Stimulated activated naive CD4-positive, alpha-beta T cell treated with Interleukin-2 at 50 U/mL for 16 hours (primary cell): ENCODE measurements at regions not wholly inside any gene's neighbourhood (a gene's known extent, or its start where the extent isn't known, plus 50 kb on each side); places are given as distances from the start of the nearest gene placed in this dataset.
"Not testable (repeated sequence)": the region's sequence is repeated elsewhere in the genome, so short reads cannot be mapped to it uniquely, and the experiment has no call there.

Source experiments
- DNase-seq: peaks from one replicate; lab custom pipeline; 2025; lab: John Stamatoyannopoulos, UW

- DNase-seq, result no peak
Observed at GRCh38 chr11:80778432-80778831, 1337.6 kb upstream of the TENM4 start.

- no peak for DNase-seq
Observed at GRCh38 chr11:80773919-80774318, 1333.1 kb upstream of the TENM4 start.

- no peak for DNase-seq
Observed at GRCh38 chr11:80771017-80771416, 1330.2 kb upstream of the TENM4 start.

DNA sequence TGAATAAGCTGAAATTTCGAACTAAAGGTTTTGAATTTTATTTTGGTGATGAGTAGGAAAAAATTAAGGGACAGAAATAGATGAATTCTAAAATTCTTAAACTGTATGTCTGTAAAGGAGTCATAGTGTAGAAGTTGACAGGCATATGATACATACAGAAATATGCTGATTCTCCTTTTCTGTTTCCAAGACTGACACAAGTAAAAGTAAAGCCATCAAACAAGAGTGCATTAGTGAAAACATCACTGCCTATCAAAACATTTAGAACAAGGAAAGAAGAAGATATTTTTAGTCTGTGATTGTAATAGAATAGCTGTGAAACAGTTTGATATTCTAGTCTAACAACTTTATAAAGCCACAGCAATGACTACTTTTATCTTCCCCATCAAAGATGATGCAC is 1318.0 kb upstream of the TENM4 start:
- no peak for DNase-seq

DNA sequence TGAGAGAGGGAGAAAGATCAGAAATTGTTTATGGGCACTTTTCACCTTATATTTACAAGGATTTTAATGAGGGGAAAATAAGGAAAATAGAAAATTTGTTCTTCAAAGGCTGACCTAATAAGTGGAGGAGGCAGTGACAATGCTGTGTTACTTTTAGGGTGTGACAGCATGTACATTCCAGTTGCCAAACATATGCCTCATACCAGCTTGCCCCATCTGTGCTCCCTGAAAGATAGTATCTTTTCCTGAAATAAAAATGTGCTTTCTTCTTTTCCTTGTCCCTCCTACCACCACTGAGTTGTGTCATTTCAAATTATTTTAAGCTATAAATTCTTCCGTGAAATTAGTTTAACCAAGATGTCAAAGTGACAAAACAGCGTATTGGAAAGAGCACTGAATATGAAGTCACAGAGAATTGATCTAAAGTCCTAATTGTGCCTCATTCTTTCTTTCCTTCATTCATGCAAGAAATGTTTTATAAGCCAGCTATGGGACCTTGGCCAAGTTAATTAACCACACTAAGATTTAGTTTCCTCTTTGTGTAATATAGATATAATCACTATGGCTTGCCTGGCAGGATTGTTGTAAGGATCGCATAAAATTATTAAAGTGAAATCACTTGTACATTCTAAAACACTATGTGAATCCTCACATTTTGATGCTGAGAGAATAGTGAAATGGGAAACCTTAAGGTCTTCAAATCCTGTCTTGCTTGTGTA is 1307.5 kb upstream of the TENM4 start:
- no peak for DNase-seq

DNA sequence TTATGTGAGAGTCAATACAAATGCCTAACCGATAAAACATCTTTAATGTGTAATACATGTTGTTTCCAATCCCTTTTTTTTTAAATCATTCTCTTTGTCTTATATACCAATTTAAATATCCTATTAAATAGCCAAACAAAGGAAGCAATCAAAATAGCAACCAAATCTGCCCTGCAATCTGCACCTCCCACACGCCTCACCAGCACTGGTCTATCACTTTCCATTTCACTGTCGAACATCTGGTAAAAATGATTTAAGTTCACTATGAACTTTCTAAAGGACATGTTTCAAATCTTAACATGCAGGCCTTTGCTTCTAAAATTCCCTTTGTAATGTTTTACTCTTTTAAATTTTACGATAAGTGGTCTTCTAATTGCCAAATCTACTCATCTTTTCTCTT is 1305.5 kb upstream of the TENM4 start:
- no peak for DNase-seq

GRCh38 chr11:80745416-80745815 is 1304.6 kb upstream of the TENM4 start:
- no peak for DNase-seq

DNA sequence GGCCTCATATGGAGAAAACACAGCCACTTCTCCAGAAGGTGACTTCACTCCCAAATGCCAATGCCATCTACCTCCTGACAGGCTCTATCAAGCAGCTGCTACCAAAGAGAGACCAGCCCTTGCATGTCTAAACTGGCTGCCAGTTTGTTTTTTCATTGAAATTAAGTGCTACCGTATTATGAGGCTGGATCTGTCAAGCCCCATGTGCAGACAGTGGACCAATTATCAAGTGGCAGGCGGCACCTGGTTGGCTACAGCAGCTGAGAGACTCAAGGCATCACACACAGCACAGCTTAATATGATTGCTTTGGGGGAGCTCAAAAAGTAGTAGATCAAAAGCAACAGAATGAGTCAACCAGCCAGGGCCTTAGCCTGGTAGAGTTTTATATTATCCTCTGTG is 1293.0 kb upstream of the TENM4 start:
- DNase-seq, result no peak

- no peak for DNase-seq
Observed at GRCh38 chr11:80733361-80733760, 1292.5 kb upstream of the TENM4 start.

DNA sequence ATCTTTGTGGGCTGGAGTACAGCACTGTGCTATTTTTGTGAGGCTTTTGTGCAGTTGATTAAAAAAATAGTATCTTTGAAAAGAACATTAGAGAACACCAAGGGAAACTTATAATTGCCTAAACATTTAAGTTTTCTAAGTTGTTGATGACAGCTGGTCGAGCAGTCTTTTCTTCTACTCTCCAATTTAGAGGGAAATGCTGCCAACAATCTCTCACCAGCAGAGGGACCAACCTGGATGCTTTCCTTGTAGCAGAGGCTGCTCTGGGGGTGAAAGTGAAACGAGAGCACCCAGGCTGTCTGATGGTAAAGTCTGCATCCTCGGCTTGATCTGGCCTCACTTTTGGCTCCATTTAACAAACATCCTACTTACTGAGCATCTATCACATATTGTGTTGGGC is 1286.5 kb upstream of the TENM4 start:
- DNase-seq, result no peak

GRCh38 chr11:80726236-80726635 is 1285.4 kb upstream of the TENM4 start:
- DNase-seq, result no peak

- no peak for DNase-seq
Observed at GRCh38 chr11:80724366-80724765, 1283.5 kb upstream of the TENM4 start.

GRCh38 chr11:80722629-80723028 is 1281.8 kb upstream of the TENM4 start:
- DNase-seq, result no peak

- DNase-seq, result no peak
Observed at GRCh38 chr11:80720295-80720694, 1279.5 kb upstream of the TENM4 start.

- no peak for DNase-seq
Observed at GRCh38 chr11:80719292-80719646, 1278.4 kb upstream of the TENM4 start.

DNA sequence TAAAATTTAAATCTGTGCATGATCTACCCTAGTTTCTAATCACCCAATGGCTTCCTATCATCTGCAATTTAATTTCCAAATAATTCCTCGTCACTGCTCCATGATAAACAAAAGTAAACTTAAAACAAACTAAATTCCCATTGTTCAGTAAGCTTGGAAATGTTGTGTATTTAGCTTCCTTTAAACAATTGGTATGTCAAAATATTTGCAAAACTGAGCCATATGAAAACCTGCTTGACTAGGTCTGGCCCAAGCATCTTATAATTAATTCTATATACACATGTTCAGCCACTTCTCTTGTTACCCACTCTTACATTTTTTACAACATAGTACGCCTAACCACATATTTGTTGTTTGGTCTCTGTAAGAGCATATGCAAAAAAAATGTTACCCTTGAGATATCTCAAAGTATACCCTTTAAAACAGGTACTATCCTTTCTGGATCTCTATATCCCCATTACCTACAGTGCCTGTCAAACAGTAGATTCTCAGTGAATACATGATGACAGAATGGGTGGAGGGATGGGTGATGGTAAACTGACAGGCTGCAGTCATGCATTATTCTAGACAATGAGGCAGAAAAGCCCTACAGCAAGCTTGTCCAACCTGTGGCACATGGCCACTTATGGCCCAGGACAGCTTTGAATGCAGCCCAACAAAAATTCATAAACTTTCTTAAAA is 1277.9 kb upstream of the TENM4 start:
- DNase-seq, result no peak

GRCh38 chr11:80702264-80702663 is 1261.4 kb upstream of the TENM4 start:
- no peak for DNase-seq

DNA sequence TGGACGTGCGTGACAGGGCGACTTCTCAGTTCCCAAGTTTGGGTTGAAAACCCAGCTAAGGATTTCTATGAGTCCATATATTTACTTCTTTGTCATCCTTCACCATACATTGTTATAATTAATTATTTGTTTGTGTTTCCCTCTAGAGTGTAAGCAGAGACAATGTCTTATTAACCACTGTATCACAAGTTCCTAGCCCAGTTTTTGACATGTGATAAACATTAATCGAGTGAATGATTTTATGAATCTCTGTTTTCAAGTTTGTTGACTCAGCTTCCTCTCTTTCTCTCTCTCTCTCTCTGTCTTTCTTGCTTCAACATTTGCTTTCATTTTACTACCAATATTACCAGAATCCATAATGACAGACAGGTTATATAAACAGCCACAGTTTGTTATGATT is 1259.6 kb upstream of the TENM4 start:
- no peak for DNase-seq

DNA sequence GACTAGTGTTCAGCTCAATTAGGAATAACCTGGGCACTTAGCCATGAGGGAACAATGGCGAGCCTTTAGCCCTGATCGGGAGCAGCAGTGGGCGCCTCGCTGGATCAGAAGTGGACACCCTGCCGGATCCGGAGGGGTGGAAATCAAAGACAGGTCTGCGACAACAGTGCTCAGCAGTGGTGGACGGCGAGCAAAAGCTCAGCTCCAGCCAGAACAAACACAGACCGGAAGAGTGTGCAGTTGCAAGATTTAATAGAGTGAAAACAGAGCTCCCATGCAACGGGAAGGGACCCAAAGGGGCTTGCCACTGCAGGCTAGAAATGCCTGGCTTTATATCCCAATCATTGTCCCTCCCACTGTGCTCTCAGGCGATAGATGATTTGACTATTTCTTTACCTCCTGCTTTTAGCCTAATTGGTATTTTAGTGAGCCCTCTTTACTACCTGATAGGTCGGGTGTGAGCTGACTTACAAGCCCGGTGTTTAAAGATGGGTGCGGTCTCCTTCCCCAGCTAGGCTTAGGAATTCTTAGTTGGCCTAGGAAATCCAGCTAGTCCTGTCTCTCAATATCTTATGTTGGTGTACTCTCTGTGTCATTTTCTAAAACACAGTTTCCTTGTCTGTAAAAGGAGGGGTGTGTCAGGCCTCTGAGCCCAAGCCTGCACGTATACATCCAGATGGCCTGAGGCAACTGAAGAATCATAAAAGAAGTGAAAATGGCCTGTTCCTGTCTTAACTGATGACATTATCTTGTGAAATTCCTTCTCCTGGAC is 1258.8 kb upstream of the TENM4 start:
- not testable (repeated sequence) for DNase-seq

DNA sequence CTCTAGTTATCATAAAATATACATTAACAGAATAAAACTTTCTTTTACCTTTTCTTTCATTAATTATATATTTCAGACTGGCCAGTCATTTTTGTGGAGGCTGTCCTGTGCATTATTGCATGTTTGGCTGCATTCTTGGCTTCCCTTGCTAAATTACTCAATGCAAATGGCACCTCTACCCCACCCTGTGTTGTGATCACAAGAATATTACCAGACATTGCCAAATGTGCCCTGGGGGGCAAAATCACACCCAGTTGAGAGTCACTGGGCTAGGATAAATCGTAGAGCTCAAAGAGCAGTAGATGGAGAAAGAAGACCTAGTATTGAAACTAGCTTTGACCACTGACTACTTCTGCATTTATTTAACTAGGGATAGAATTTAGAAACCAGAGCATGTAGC is 1257.8 kb upstream of the TENM4 start:
- DNase-seq, result no peak

- DNase-seq, result no peak
Observed at GRCh38 chr11:80694385-80694784, 1253.6 kb upstream of the TENM4 start.

- DNase-seq, result no peak
Observed at GRCh38 chr11:80687941-80688340, 1247.1 kb upstream of the TENM4 start.

- no peak for DNase-seq
Observed at GRCh38 chr11:80686889-80687288, 1246.1 kb upstream of the TENM4 start.
